Nucleus accumbens (tissue), 56 donors: ENCODE measurements at regions not wholly inside any gene's neighbourhood (a gene's known extent, or its start where the extent isn't known, plus 50 kb on each side); places are given as distances from the start of the nearest gene placed in this dataset.
"Not testable (repeated sequence)": the region's sequence is repeated elsewhere in the genome, so short reads cannot be mapped to it uniquely, and the experiment has no call there.

ENCODE experiments used
- DNase-seq, 56 donors: peaks; one replicate each; lab custom pipeline; 2025; lab: John Stamatoyannopoulos, UW

- no peak for DNase-seq
Measured at GRCh38 chr3:194262925-194263305, 88.2 kb downstream of the CPN2 start.

DNA sequence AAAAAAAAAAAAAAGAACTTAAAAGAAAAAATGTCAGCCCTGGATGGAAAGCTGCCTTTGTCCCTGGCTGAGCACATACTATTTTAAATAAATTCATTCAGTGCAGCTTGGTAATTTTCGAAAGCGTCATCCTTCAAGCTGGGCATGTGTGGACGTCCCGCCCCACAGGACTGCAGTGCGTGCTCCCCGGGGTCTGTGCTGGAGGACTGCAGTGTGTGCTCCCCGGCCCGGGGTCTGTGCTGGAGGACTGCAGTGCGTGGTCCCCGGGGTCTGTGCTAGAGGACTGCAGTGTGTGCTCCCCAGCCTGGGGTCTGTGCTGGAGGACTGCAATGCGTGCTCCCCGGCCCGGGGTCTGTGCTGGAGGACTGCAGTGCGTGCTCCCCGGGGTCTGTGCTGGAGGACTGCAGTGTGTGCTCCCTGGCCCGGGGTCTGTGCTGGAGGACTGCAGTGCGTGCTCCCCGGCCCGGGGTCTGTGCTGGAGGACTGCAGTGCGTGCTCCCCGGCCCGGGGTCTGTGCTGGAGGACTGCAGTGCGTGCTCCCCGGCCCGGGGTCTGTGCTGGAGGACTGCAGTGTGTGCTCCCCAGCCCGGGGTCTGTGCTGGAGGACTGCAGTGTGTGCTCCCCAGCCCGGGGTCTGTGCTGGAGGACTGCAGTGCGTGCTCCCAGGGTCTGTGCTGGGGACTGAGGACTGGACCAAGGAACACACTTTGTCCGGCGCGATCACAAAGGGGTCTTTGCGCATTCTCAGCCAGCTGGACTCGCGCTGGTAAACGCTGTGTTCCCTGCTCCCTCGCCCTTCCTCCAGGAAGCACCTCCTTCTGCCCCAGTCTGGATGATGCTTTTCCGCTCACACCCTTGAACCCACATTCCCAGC lies 86.3 kb downstream of the CPN2 start:
- DNase-seq = not testable (repeated sequence)

GRCh38 chr3:194265505-194265892 lies 85.6 kb downstream of the CPN2 start:
- peak in 43 of 56 donors; percentile 16 to 73 (median 41) for DNase-seq

- DNase-seq = no peak
Measured at GRCh38 chr3:194265996-194266964, 84.8 kb downstream of the CPN2 start.

DNA sequence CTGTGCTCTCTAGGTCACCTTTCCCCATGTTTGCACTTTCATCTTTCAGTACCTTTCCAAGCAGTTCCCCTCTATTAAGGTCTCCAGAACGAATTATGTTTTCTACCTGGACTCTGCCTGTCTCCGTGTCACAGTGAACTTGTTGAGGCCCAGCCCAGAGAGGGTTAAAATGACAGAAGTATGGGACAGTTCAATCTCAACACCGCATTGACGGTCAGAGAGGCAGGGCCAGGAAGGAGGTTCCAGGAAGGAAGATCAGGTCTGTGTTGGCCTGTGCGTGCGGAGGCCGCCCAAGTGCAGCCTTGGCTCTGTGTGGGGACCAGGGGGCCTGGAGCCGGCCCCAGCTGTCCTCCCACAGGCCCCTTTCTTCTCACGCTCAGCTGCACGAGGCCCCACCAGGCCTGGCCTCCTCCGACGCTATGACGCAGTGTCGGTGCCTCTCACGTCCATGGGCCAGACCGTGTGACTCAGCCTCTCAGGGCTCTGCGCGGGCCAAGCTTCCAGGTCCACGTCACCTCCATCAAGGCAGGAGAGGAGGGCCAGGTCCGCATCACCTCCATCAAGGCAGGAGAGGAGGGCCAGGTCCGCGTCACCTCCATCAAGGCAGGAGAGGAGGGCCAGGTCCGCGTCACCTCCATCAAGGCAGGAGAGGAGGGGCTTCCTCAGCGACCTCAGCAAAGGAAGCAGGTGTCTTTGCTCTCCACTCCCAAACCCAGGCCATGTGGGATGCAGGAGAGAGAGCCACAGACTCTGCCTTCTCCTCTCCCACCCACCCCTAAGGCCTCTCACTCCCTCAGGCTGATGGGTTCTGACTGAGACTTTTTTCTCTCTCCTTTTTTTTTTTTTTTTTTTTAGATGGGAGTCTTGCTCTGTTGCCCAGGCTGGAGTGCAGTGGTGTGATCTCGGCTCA lies 83.1 kb downstream of the CPN2 start:
- DNase-seq = no peak

- no peak for DNase-seq
Measured at GRCh38 chr3:194268654-194269512, 82.2 kb downstream of the CPN2 start.

DNA sequence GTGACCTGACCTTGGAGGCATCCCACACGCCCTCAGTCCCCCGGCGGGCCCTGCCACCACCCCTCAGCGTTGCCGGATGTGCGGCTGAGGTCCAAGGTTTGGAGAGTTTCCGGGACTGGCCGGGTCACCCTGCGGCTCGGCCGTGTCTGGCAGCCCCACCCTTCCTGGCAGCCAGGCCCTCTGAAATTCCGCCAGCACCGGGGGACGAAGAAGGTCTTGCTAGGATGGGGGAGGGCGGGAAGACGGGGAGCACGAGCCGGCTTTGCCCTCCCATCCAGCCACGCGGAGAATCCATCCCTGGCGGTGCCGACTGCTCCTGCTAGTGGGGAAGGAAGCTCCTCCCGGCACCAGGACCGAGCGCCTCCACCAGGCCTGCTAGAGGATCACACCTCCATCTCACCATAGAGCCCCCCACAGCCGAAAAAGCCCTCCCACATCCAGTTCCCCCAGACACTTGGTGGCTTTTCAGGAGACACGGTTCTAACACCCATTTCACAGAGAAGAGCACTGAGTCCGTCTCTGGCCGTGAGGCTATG lies 81.5 kb downstream of the CPN2 start:
- DNase-seq = peak in 35 of 56 donors; percentile 12 to 70 (median 33)

- peak; percentile 59 to 98 (median 94) for DNase-seq
Measured at GRCh38 chr3:194270627-194271459, 80.3 kb downstream of the CPN2 start.

DNA sequence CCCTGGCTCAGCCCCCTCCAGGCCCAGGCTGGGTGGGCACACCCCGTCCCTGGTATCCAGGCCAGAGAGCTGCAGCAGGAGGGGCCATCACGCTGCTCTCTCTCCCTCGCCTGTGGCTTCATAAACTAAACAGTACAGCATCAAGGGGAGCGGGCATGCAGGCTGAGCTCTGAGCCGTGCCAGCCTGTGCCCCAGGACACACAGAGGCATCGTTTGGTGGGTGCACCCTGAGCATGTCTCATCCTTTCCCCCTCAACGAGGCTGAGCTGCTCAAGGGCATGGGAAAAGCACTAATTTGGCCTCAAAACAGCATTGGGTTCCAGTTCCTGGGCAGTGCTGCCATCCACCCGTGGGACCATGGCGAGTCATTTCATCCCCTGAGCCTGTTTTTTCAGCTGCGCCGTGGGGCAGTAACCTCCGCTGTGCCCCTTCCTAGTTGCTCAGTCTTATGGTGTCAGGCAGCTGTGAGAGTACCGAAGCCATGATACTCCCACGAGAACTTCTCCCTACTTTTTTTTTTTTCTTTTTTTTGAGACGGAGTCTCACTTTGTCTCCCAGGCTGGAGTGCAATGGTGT lies 79.6 kb downstream of the CPN2 start:
- peak in 2 of 56 donors; percentile 49 to 55 for DNase-seq

DNA sequence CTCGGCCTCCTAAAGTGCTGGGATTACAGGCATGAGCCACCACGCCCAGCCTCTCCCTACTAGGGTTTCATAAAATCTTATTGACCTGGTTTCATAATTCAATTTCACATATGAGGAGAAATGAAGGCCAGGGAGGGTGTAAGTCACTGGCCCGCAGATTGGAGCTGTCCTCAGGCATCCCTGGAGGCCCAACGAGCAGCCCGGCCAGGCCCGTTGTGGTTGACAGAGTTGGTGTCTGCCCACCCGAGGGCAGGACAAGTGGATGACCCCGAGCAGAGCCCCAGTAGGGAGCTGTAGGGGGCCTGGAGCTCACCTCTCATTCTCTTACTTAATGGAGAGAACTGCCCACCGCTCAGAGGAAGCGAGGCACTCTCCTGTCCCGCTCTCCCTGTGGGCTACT lies 78.9 kb downstream of the CPN2 start:
- DNase-seq = no peak

- no peak for DNase-seq
Measured at GRCh38 chr3:194272861-194273742, 78.0 kb downstream of the CPN2 start.

DNA sequence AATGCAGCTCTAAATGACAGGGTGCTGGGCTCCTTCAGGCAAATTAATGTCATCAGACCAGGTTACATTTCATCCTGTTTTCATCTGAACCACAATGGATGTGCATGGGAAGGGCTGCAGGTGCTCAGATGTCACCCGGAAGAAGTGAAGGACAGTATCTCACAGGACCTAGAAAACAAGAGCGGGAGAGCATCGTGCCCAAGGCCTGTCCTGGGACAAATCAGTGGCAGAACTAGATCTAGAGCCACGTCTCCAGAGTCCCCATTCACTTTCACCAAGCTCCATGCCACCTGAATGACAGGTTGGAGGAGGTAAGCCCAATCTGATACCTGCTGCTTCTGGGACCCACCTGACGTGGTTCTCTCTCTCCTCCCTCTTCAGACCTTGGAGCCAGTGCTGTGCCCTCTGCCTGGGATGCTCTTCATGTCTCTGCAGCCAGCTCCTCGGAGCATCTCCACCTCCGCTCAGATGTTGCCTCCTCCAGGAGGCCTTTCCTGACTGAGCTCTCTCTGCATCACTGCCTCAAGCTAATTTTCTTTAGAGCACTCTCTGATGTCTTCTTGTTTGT lies 77.3 kb downstream of the CPN2 start:
- DNase-seq = no peak

- DNase-seq = peak in 2 of 56 donors; percentile 7 to 12
Measured at GRCh38 chr3:194274424-194275085, 76.6 kb downstream of the CPN2 start.

GRCh38 chr3:194275291-194275690 lies 75.8 kb downstream of the CPN2 start:
- DNase-seq = no peak

GRCh38 chr3:194275721-194276120 lies 75.4 kb downstream of the CPN2 start:
- DNase-seq = no peak

GRCh38 chr3:194276768-194277103 lies 74.4 kb downstream of the CPN2 start:
- DNase-seq = no peak
